Breast epithelium (tissue), 4 donors: ENCODE measurements at regions not wholly inside any gene's neighbourhood (a gene's known extent, or its start where the extent isn't known, plus 50 kb on each side); places are given as distances from the start of the nearest gene placed in this dataset.
"Not testable (repeated sequence)": the region's sequence is repeated elsewhere in the genome, so short reads cannot be mapped to it uniquely, and the experiment has no call there.

Source experiments
- DNase-seq, 2 donors: peaks; one replicate each; pipeline ENCODE4 v3.0.0-alpha.2; 2019; ENCODE audit warnings: low spot score in 2 of 2
- H3K27ac ChIP-seq, 2 donors: fragments of 200-600 bp; sonication (generic) in 1 of 2; one replicate each; pipeline ENCODE4 v1.5.1; 2016 to 2019; ENCODE audit warnings: mild to moderate bottlenecking in 1 of 2
- H3K27me3 ChIP-seq, 2 donors: fragments of 200-600 bp; sonication (generic) in 1 of 2; one replicate each; pipeline versions ENCODE4 v1.5.1 to v1.6.0; 2017 to 2019; ENCODE audit warnings: control low read depth in 1 of 2, mild to moderate bottlenecking in 1 of 2
- H3K36me3 ChIP-seq: fragments of 200-600 bp; one replicate; pipeline ENCODE4 v1.5.1; 2019
- H3K4me1 ChIP-seq, 2 donors: fragments of 200-600 bp; sonication (generic); one replicate each; pipeline ENCODE4 v1.5.1; 2016 to 2019; ENCODE audit warnings: control low read depth in 1 of 2
- H3K4me3 ChIP-seq, 3 donors: fragments of 200-600 bp; sonication (generic); 1 replicate in 2 of 3; 2 replicates in 1 of 3; pipeline ENCODE4 v1.5.1; 2016 to 2019; ENCODE audit warnings: mild to moderate bottlenecking in 3 of 3, moderate library complexity in 2 of 3
- H3K9me3 ChIP-seq, 2 donors: fragments of 200-600 bp; sonication (generic) in 1 of 2; one replicate each; pipeline ENCODE4 v1.5.1; 2016 to 2019; ENCODE audit warnings: control low read depth in 1 of 2
- CTCF ChIP-seq, 3 donors: fragments of 450-650 bp; IDR thresholded peaks; one replicate each; pipeline ENCODE4 v1.5.1; 2016 to 2017; ENCODE audit warnings: antibody characterized with exemption in 3 of 3, mild to moderate bottlenecking in 3 of 3, moderate library complexity in 3 of 3
- POLR2A ChIP-seq: fragments of 450-650 bp; IDR thresholded peaks from one replicate; pipeline ENCODE4 v1.6.1; 2016; ENCODE audit warnings: antibody characterized with exemption, mild to moderate bottlenecking, moderate library complexity
- POLR2AphosphoS5 ChIP-seq, 3 donors: sonication (generic); formaldehyde crosslinking; IDR thresholded peaks; one replicate each; pipeline ENCODE4 v1.6.1; 2017; ENCODE audit warnings: antibody characterized with exemption in 3 of 3
- intact Hi-C: fragments of 100-400 bp; cut with DNase I; formaldehyde crosslinking; loops from one replicate; pipeline ENCODE4 v1.15.1; 2023; ENCODE audit warnings: low total_unique reads

GRCh38 chr1:232575763-232576040 lies 54.2 kb downstream of the SIPA1L2 start:
- Histone ChIP-seq H3K36me3 (no peaks in the 10 kb centered on the region), H3K9me3 (no peaks in the 10 kb centered on the region), H3K27me3 (no peaks in the 10 kb centered on the region), H3K4me1 (no peaks in the 10 kb centered on the region), H3K27ac (peak overlapping the region in 1 of 2 donors; percentile 17), H3K4me3 (no peak overlapping the region)
- TF ChIP-seq POLR2A, result no peak
- no peak for TF ChIP-seq CTCF (IDR thresholded peaks at IDR 0.05)
- no peak for TF ChIP-seq POLR2AphosphoS5 (IDR thresholded peaks at IDR 0.05)
- no peak for DNase-seq
- intact Hi-C loops, result no loop called here

- no peaks in the 10 kb centered on the region for H3K9me3 ChIP-seq
- peak overlapping the region in 2 of 3 donors; percentile 14 to 54 for H3K4me3 ChIP-seq
- no peak for TF ChIP-seq POLR2AphosphoS5 (IDR thresholded peaks at IDR 0.05)
- no peak for TF ChIP-seq CTCF (IDR thresholded peaks at IDR 0.05)
- no peak for TF ChIP-seq POLR2A
- H3K27ac ChIP-seq, result peak overlapping the region; percentile 6 to 74
- DNase-seq, result no peak
- no peaks in the 10 kb centered on the region for H3K36me3 ChIP-seq
- no peaks in the 10 kb centered on the region for H3K4me1 ChIP-seq
- no peaks in the 10 kb centered on the region for H3K27me3 ChIP-seq
- intact Hi-C loops, result no loop called here
Measured at GRCh38 chr1:232574889-232575762, 54.8 kb downstream of the SIPA1L2 start.

- H3K36me3 ChIP-seq, result no peaks in the 10 kb centered on the region
- H3K4me3 ChIP-seq, result no peak overlapping the region
- no peaks in the 10 kb centered on the region for H3K4me1 ChIP-seq
- no peaks in the 10 kb centered on the region for H3K9me3 ChIP-seq
- TF ChIP-seq CTCF (IDR thresholded peaks at IDR 0.05), result no peak
- no peak for TF ChIP-seq POLR2A
- no peak for TF ChIP-seq POLR2AphosphoS5 (IDR thresholded peaks at IDR 0.05)
- intact Hi-C loops, result no loop called here
- no peak overlapping the region for H3K27ac ChIP-seq
- no peaks in the 10 kb centered on the region for H3K27me3 ChIP-seq
- DNase-seq, result no peak
Measured at GRCh38 chr1:232574077-232574476, 55.9 kb downstream of the SIPA1L2 start.

- H3K4me3 ChIP-seq, result no peak overlapping the region
- no peak for DNase-seq
- no peaks in the 10 kb centered on the region for H3K36me3 ChIP-seq
- no peaks in the 10 kb centered on the region for H3K4me1 ChIP-seq
- no peaks in the 10 kb centered on the region for H3K9me3 ChIP-seq
- TF ChIP-seq POLR2AphosphoS5 (IDR thresholded peaks at IDR 0.05) (no peak), POLR2A (no peak), CTCF (IDR thresholded peaks at IDR 0.05) (no peak)
- intact Hi-C loops, result no loop called here
- no peaks in the 10 kb centered on the region for H3K27me3 ChIP-seq
- no peak overlapping the region for H3K27ac ChIP-seq
Measured at GRCh38 chr1:232571523-232571922, 58.4 kb downstream of the SIPA1L2 start.

GRCh38 chr1:232570007-232570406 lies 59.9 kb downstream of the SIPA1L2 start:
- Histone ChIP-seq H3K9me3 (no peaks in the 10 kb centered on the region), H3K27ac (no peak overlapping the region), H3K4me1 (no peaks in the 10 kb centered on the region), H3K4me3 (no peak overlapping the region), H3K36me3 (no peaks in the 10 kb centered on the region), H3K27me3 (no peaks in the 10 kb centered on the region)
- no peak for DNase-seq
- no peak for TF ChIP-seq POLR2A
- TF ChIP-seq CTCF (IDR thresholded peaks at IDR 0.05), result no peak
- TF ChIP-seq POLR2AphosphoS5 (IDR thresholded peaks at IDR 0.05), result no peak
- intact Hi-C loops, result no loop called here

GRCh38 chr1:232569554-232569921 lies 60.4 kb downstream of the SIPA1L2 start:
- DNase-seq, H3K27ac ChIP-seq, intact Hi-C loops, H3K4me3 ChIP-seq, H3K9me3 ChIP-seq, H3K4me1 ChIP-seq, H3K27me3 ChIP-seq, H3K36me3 ChIP-seq: not testable (repeated sequence)
